Posterior vena cava (tissue), 2 donors: ENCODE measurements at regions not wholly inside any gene's neighbourhood (a gene's known extent, or its start where the extent isn't known, plus 50 kb on each side); places are given as distances from the start of the nearest gene placed in this dataset.
A peak's percentile ranks its signal among the peaks of the same experiment; 100 is the strongest.
"Not testable (repeated sequence)": the region's sequence is repeated elsewhere in the genome, so short reads cannot be mapped to it uniquely, and the experiment has no call there.

ENCODE experiments used
- DNase-seq: peaks from one replicate; pipeline ENCODE4 v3.0.0-alpha.2; 2020; ENCODE audit warnings: low spot score
- intact Hi-C, 2 donors: fragments of 100-400 bp; cut with DNase I; formaldehyde crosslinking; loops; one replicate each; pipeline versions ENCODE4 v1.14.1 to v1.14.2; 2022 to 2023
- donor health status: DM: yes; HTN: yes; CAD: no.
- donor health status: DM: yes; HTN: yes; CAD: no.

DNA sequence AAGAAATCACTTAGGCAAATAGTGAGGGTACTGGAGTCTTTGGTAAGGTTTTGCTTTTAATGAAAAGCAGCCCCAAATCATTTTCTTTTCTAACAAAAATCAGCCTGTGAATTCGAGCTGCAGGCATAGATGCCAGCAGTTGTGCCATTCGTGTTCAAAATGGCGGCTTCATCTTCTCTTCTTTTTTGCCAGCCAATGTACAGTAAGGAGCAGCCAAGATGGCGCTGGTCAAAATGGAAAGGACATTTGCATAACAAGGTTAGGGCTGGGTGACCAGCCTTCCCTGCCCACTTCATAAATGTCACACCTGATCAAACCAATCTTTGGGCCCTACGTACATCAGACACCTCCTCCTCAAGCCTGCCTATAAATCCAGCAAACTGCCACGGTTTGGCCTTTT is 100.2 kb upstream of the RGS1 start:
- DNase-seq = no peak
- intact Hi-C loops = loop anchor here (10.0 kb wide), 5 partner anchors 109 to 649 kb away; partner anchors contain the start of genes CDC73 (in 1 of the 2) and RGS2 (in 1 of the 2)

- intact Hi-C loops = loop anchor here (10.0 kb wide), 5 partner anchors 109 to 649 kb away; partner anchors contain the start of genes CDC73 (in 1 of the 2) and RGS2 (in 1 of the 2)
- no peak for DNase-seq
Observed at GRCh38 chr1:192475970-192476369, 99.6 kb upstream of the RGS1 start.

GRCh38 chr1:192476802-192477298 is 98.7 kb upstream of the RGS1 start:
- intact Hi-C loops = loop anchor here (10.0 kb wide), 5 partner anchors 108 to 648 kb away; partner anchors contain the start of genes CDC73 (in 1 of the 2) and RGS2 (in 1 of the 2)
- no peak for DNase-seq

- DNase-seq = no peak
- intact Hi-C loops = loop anchor here (10.0 kb wide), 5 partner anchors 107 to 647 kb away; partner anchors contain the start of genes CDC73 (in 1 of the 2) and RGS2 (in 1 of the 2)
Observed at GRCh38 chr1:192477630-192478029, 97.9 kb upstream of the RGS1 start.

GRCh38 chr1:192485692-192486436 is 89.7 kb upstream of the RGS1 start:
- intact Hi-C loops = loop anchor here in 1 of 2 donors (10.0 kb wide), 1 partner anchor 49 kb away; no protein-coding TSS in a partner anchor
- DNase-seq = peak; percentile 75

- DNase-seq = no peak
- intact Hi-C loops = loop anchor here in 1 of 2 donors (10.0 kb wide), 1 partner anchor 47 kb away; no protein-coding TSS in a partner anchor
Observed at GRCh38 chr1:192488058-192488457, 87.5 kb upstream of the RGS1 start.

DNA sequence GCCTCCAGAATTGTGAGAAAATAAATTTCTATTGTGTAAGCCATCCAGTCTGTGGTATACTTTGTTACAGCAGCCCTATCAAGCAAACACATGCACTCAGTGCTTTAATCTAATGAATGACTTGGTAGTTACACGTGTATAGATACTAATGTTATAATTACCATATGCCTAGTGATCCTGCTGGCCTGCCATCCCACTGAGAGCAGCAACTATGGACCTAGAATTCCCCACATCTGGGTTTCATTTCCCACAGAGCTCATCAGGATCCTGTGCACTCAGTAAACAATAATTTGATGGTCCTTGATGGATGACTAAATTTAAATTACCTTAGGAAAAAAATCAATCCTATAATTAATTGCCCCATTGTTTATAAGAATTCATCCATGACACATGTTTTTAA is 86.5 kb upstream of the RGS1 start:
- no peak for DNase-seq
- intact Hi-C loops = loop anchor here in 1 of 2 donors (10.0 kb wide), 1 partner anchor 46 kb away; no protein-coding TSS in a partner anchor

- peak; percentile 83 for DNase-seq
- intact Hi-C loops = loop anchor here in 1 of 2 donors (10.0 kb wide), 1 partner anchor 45 kb away; no protein-coding TSS in a partner anchor
Observed at GRCh38 chr1:192489748-192490147, 85.8 kb upstream of the RGS1 start.

DNA sequence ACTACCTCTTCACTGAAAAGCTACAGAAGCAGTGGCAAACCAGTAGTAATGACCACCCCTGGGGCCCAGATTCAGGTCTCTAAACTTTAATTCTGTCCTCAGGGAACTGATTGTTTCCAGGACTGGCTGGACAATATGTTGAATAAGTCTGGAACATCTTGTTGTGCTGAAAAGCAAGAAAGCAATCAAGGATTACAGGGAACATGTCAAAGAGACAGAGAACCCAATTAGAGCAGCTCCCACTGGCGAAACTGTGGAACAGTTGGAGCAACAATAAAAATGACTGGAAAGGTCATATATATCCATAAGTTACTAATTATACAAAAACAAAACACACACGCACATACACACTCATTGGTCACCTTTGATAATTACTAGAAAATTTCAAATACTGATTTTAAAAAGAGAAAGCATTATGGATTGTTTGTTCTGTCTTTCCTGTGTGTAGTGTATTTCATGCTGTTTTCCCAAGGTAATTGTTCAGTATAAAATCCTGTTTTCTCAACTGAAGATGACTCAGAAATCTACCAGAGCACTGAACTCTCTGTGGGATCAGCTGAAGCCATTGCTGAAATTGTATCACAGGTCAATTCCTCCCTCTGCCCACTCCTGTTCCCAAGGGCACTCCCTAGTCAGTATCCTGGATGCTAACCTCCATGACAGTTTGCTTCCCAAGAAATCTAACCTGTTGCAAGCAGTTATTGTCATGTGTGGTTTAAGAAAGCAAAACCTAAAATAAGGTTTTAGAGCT is 83.6 kb upstream of the RGS1 start:
- no peak for DNase-seq
- intact Hi-C loops = no loop called here

DNA sequence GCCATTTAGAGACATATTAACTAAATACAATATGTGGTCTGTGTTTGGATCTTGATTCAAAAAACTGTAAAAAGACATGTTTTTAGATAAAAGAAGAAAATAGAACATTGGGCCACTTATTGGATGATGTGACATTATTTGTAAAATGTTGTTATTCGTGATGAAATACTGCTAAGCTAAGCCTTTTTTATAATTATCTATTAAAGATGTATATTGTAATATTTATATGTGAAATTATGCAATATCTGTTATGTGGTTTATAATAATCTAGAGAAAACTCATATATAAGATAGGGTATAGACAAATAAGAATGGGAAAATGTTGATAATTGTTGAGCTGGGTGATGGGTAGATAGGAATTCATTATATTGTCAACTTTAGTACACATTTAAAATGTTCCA is 82.0 kb upstream of the RGS1 start:
- no peak for DNase-seq
- intact Hi-C loops = no loop called here

- intact Hi-C loops = no loop called here
- DNase-seq = no peak
Observed at GRCh38 chr1:192496369-192497056, 79.1 kb upstream of the RGS1 start.

DNA sequence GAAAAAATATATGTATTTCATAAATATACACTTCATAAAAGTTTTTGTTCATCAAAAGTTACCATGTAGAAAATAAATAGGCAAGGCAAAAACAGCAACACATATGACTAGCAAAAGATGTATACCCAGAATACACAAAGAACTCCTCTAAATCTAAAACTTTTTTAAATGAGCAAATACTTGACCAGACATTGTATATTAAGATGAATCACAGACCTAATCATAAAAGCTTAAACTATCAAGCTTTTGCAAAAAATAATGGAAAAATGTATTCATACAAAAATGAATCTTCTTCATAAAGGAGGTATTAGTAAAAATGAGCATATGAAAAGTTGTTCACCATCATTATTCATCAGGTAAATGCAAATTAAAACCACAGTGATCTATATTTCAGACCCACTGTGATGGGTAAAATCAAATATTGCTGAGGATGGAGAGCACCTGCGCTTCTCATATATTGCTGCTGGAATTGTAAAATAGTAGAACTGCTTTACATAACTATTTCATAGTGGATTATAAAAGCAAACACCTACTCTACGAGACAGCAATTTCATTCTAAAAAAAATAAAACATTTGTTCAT is 78.3 kb upstream of the RGS1 start:
- intact Hi-C loops = no loop called here
- no peak for DNase-seq

DNA sequence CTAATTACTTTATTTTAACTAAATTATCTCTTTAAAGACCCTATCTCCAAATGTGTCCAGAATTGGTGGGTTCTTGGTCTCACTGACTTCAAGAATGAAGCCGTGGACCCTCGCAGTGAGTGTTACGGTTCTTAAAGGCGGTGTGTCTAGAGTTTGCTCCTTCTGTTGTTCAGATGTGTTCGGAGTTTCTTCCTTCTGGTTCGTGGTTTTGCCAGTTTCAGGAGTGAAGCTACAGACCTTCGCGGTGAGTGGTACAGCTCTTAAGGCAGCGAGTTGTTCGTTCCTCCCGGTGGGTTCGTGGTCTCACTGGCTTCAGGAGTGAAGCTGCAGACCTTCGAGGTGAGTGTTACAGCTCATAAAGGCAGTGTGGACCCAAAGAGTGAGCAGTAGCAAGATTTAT is 77.5 kb upstream of the RGS1 start:
- intact Hi-C loops, DNase-seq: not testable (repeated sequence)

GRCh38 chr1:192499061-192499581 is 76.5 kb upstream of the RGS1 start:
- peak; percentile 73 for DNase-seq
- intact Hi-C loops = not testable (repeated sequence)

DNA sequence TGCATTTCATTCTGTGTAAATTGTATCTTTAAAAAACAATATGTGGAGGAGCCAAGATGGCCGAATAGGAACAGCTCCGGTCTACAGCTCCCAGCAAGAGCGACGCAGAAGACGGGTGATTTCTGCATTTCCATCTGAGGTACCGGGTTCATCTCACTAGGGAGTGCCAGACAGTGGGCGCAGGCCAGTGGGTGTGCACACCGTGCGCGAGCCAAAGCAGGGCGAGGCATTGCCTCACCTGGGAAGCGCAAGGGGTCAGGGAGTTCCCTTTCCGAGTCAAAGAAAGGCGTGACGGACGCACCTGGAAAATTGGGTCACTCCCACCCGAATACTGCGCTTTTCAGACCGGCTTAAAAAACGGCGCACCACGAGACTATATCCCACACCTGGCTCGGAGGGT is 75.0 kb upstream of the RGS1 start:
- intact Hi-C loops, DNase-seq: not testable (repeated sequence)

GRCh38 chr1:192506741-192507155 is 68.8 kb upstream of the RGS1 start:
- intact Hi-C loops = no loop called here
- no peak for DNase-seq

DNA sequence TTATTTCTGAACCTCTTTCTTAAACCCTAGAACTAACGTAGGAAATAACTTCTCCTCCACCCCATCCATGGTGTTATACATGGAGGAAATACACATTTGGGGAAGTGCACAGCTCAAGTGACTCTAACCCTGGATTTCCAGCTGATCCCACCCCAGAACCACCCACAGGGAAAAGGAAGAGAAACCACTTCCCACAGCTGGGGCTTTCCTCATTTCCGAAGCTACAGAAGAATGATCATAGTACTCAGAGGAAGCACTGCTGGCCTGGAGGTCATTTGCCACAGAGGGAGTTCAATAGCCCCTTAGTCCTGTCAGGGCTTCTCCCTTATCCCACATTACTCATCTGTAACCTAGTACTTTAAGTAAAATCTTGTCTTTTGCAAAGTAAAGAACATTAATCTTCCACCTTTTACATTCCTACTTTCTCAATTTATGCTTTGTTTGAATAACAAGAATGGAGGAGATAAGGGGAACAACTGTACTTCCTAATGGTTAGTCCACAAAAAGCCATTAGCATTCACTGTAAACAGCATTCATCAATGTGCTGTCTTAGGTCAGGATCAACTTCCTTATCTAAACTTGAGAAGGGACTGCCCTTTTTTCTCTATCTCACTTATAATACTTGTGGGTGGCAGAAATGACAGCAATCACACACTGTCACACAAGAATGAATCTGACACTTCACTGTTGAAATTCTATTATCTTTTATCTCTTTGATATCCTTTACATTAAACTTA is 63.0 kb upstream of the RGS1 start:
- intact Hi-C loops = no loop called here
- DNase-seq = no peak

- no peak for DNase-seq
- intact Hi-C loops = no loop called here
Observed at GRCh38 chr1:192513196-192513595, 62.4 kb upstream of the RGS1 start.
